ENCODE measurements at regions not wholly inside any gene's neighbourhood (a gene's known extent, or its start where the extent isn't known, plus 50 kb on each side); places are given as distances from the start of the nearest gene placed in this dataset.

DNA sequence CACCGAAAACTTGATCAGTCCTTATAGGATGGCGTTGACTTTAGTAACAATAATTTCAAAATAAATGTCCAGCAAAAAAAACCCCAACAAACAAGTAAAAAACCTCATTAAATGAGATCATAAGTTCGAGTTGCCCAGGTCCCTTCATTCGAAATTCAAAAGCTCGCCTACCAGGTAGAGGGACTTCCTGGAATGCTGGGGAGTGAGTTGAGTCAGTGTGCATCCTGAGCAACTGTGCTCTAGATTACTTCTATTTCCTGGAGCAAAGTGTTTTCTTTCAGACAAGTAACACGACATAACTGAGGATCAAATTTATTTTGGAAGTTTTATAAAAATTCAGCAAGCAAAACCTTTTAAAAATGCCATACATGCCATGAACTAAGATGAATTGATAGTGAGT is 511.9 kb upstream of the CITED2 start:
- TF ChIP-seq, protein P1, sequence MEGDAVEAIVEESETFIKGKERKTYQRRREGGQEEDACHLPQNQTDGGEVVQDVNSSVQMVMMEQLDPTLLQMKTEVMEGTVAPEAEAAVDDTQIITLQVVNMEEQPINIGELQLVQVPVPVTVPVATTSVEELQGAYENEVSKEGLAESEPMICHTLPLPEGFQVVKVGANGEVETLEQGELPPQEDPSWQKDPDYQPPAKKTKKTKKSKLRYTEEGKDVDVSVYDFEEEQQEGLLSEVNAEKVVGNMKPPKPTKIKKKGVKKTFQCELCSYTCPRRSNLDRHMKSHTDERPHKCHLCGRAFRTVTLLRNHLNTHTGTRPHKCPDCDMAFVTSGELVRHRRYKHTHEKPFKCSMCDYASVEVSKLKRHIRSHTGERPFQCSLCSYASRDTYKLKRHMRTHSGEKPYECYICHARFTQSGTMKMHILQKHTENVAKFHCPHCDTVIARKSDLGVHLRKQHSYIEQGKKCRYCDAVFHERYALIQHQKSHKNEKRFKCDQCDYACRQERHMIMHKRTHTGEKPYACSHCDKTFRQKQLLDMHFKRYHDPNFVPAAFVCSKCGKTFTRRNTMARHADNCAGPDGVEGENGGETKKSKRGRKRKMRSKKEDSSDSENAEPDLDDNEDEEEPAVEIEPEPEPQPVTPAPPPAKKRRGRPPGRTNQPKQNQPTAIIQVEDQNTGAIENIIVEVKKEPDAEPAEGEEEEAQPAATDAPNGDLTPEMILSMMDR (IDR thresholded peaks at IDR 0.05): no peak
- TF ChIP-seq POLR2A (IDR thresholded peaks at IDR 0.05): no peak
